Neuronal stem cell (in vitro differentiated cells): ENCODE measurements at regions not wholly inside any gene's neighbourhood (a gene's known extent, or its start where the extent isn't known, plus 50 kb on each side); places are given as distances from the start of the nearest gene placed in this dataset.

Experiments used
- DNase-seq: peaks from one replicate; pipeline ENCODE4 v3.0.0-alpha.2; 2013; ENCODE audit warnings: low spot score
- H2AFZ ChIP-seq: one replicate; pipeline ENCODE4 v1.6.1; 2013; ENCODE audit warnings: mild to moderate bottlenecking, low read length, inconsistent platforms
- H2AK5ac ChIP-seq: 2 replicates; pipeline ENCODE4 v1.6.1; 2013; ENCODE audit warnings: low read depth, mild to moderate bottlenecking, inconsistent platforms, low read length, moderate library complexity, mixed read lengths
- H2BK120ac ChIP-seq: 2 replicates; pipeline ENCODE4 v1.6.1; 2013; ENCODE audit warnings: low read depth, mild to moderate bottlenecking, inconsistent platforms, low read length, moderate library complexity, mixed read lengths
- H2BK12ac ChIP-seq: one replicate; pipeline ENCODE4 v1.6.1; 2013; ENCODE audit warnings: low read length, inconsistent platforms
- H2BK15ac ChIP-seq: 2 replicates; pipeline ENCODE4 v1.6.1; 2013; ENCODE audit warnings: mild to moderate bottlenecking, low read length, inconsistent platforms, mixed read lengths
- H2BK5ac ChIP-seq: one replicate; pipeline ENCODE4 v1.6.1; 2013; ENCODE audit warnings: inconsistent platforms, mild to moderate bottlenecking, low read length, moderate library complexity
- H3K14ac ChIP-seq: one replicate; pipeline ENCODE4 v1.6.1; 2013; ENCODE audit warnings: low read length, inconsistent platforms
- H3K18ac ChIP-seq: 2 replicates; pipeline ENCODE4 v1.6.1; 2013; ENCODE audit warnings: low read length, inconsistent platforms
- H3K23ac ChIP-seq: 2 replicates; pipeline ENCODE4 v1.6.1; 2013; ENCODE audit warnings: low read depth, mild to moderate bottlenecking, mixed read lengths, low read length, inconsistent platforms; ENCODE audit not compliant: poor library complexity
- H3K27ac ChIP-seq: replicated peaks from 3 replicates; pipeline ENCODE4 v1.5.1; 2013; ENCODE audit warnings: low read length, inconsistent platforms
- H3K27me3 ChIP-seq, 3 experiments: 2 replicates each; pipeline ENCODE4 v1.6.1; 2013; ENCODE audit warnings: low read length in 3 of 3, mild to moderate bottlenecking in 2 of 3, inconsistent platforms in 1 of 3, low read depth in 1 of 3, mixed read lengths in 1 of 3, moderate library complexity in 1 of 3; ENCODE audit not compliant: control insufficient read depth in 3 of 3, insufficient read depth in 3 of 3
- H3K36me3 ChIP-seq, 2 donors: replicated peaks in 1 of 2; 2 replicates each; pipeline ENCODE4 v1.6.1; 2013; ENCODE audit warnings: low read length in 2 of 2; ENCODE audit not compliant: control insufficient read depth in 2 of 2, insufficient read depth in 2 of 2
- H3K4ac ChIP-seq: 2 replicates; pipeline ENCODE4 v1.6.1; 2013; ENCODE audit warnings: inconsistent platforms, mild to moderate bottlenecking, low read length, moderate library complexity
- H3K4me1 ChIP-seq, 2 donors: 1 replicate in 1 of 2; 2 replicates in 1 of 2; pipeline ENCODE4 v1.6.1; 2013; ENCODE audit warnings: low read length in 2 of 2, low read depth in 1 of 2; ENCODE audit not compliant: control insufficient read depth in 2 of 2, insufficient read depth in 1 of 2
- H3K4me2 ChIP-seq: one replicate; pipeline ENCODE4 v1.6.1; 2013; ENCODE audit warnings: mild to moderate bottlenecking, low read length, inconsistent platforms; ENCODE audit not compliant: insufficient read depth, poor library complexity, severe bottlenecking
- H3K4me3 ChIP-seq, 2 donors: 2 replicates each; pipeline ENCODE4 v1.5.1; 2013; ENCODE audit warnings: low read length in 2 of 2, mild to moderate bottlenecking in 2 of 2, inconsistent platforms in 1 of 2, moderate library complexity in 1 of 2
- H3K79me1 ChIP-seq: one replicate; pipeline ENCODE4 v1.6.1; 2013; ENCODE audit warnings: low read depth, mild to moderate bottlenecking, inconsistent platforms, low read length, moderate library complexity
- H3K9ac ChIP-seq: one replicate; pipeline ENCODE4 v1.6.1; 2013; ENCODE audit warnings: mild to moderate bottlenecking, low read depth, low read length, inconsistent platforms; ENCODE audit not compliant: poor library complexity
- H3K9me3 ChIP-seq, 2 donors: replicated peaks in 1 of 2; 2 replicates each; pipeline versions ENCODE3 to v1.6.1; 2013; ENCODE audit warnings: low read length in 2 of 2, mild to moderate bottlenecking in 2 of 2, inconsistent platforms in 1 of 2, low read depth in 1 of 2, mixed read lengths in 1 of 2, moderate library complexity in 1 of 2; ENCODE audit not compliant: control insufficient read depth in 2 of 2, insufficient read depth in 1 of 2
- H4K8ac ChIP-seq: one replicate; pipeline ENCODE4 v1.6.1; 2013; ENCODE audit warnings: low read depth, mild to moderate bottlenecking, inconsistent platforms, low read length, moderate library complexity
- H4K91ac ChIP-seq: one replicate; pipeline ENCODE4 v1.6.1; 2013; ENCODE audit warnings: low read length, low read depth, mild to moderate bottlenecking, inconsistent platforms; ENCODE audit not compliant: poor library complexity
- WGBS, 2 donors: extraction: QIAGEN DNeasy Blood & Tissue Kit; methylation state at CpG; one replicate each; pipeline ENCODE4 v1.1.7; 2013; ENCODE audit warnings: missing lambda C conversion rate in 2 of 2, mixed read lengths in 1 of 2; ENCODE audit not compliant: insufficient read length in 2 of 2, insufficient replicate concordance in 1 of 2; ENCODE audit errors: extremely low coverage in 2 of 2; 5-methylcytosine and 5-hydroxymethylcytosine counted together

DNA sequence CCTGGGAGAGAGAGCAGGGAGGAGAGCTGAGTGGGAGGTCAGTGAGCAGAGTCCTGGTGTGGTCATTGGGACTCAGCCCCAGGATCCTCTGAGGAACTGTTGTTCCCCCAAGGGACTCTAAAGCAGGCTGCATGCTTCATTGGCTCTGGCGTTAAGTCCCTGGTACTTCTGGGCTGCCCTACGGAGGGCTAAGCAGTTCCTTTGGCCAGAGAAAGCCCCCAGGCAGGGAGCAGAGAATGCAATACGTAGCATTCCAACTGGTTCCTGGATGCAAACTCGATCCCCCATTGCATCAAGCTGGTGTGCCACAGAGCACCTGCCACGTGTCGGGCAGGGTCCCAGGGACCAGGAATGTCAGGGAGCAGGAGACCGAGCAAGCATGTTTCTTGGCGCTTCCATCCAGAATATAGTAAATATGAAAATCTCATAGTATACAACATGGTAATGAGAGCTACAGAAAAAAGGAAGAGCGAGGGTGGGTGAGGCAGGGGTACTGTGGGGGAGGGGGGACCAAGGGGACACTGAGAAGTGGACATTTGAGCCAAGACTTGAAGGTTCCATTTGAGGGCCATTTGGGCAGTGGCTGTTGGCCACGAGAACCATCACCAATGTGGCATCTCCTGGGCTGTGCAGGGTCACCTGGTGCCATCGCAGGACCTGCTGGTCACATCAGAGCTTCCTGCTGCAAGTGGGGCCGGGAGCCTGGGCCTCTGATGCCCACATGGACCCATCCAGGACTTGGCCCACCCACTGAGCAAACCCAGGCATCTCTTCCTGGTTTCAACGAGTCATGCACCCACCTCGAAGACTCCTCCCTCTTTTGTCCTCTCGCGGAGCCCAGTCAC is 160.4 kb downstream of the ASB1 start:
- H4K91ac ChIP-seq = no peak overlapping the region
- peak overlapping the region; percentile 41 for H3K18ac ChIP-seq
- no peaks in the 10 kb centered on the region for H3K27me3 ChIP-seq
- no peak overlapping the region for H3K4me3 ChIP-seq
- no peak overlapping the region for H2BK12ac ChIP-seq
- DNase-seq = no peak
- no peak overlapping the region for H3K4ac ChIP-seq
- H2BK15ac ChIP-seq = no peak overlapping the region
- no peak overlapping the region for H3K23ac ChIP-seq
- H4K8ac ChIP-seq = no peak overlapping the region
- no peak overlapping the region for H2BK5ac ChIP-seq
- no peaks in the 10 kb centered on the region for H3K36me3 ChIP-seq
- peak overlapping the region; percentile 59 for H2AFZ ChIP-seq
- H3K14ac ChIP-seq = no peak overlapping the region
- peak overlapping the region; percentile 31 for H2AK5ac ChIP-seq
- H3K9ac ChIP-seq = no peak overlapping the region
- peak overlapping the region; percentile 78 for H3K27ac ChIP-seq
- WGBS, 2 donors = no CpG with 5 or more reads among the region's 16 CpGs
- no peaks in the 10 kb centered on the region for H3K9me3 ChIP-seq
- H3K79me1 ChIP-seq = no peaks in the 10 kb centered on the region
- H3K4me1 ChIP-seq = peaks cover 3 to 10% of the 10 kb centered on the region in 2 donors
- no peak overlapping the region for H3K4me2 ChIP-seq
- no peak overlapping the region for H2BK120ac ChIP-seq

DNA sequence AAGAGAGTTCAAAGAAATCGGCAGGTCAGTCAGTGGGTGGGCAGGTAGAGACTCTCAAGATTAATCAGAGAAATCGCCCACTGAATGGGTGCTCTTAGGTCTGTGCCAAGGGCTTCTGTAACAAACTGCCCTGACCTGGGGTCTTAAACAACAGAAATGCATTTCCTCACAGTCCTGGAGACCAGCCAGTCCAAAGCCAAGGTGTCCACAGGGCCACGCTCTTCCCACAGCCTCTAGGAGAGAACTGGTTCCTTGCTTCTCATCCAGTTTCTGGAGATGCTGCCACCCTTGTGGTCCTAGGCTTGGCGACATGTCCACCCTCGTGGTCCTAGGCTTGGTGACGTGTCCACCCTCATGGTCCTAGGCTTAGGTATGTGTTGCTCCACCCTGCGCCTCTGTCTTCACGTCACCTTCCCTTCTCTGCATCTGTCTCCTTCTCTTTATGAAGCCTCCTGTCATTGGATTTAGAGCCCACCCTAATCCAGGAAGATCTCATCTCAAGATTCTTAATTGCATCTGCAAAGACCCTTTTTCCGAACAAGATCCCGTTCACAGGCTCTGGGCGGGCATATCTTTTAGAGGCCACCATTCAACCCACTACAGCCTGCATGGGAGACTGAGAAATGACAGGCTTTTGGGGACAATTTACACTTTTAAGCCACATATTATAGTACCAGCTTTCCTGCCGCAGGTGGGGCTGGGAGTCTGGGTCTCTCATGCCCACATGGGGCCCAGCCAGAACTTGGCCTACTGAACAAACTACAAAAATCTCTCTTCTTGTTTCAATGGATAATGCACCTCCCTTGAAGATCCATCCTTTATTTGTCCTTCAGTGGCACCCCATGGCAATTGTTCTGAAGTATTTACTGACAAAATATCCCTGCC is 161.3 kb downstream of the ASB1 start:
- H3K4me1 ChIP-seq = peaks cover 3 to 10% of the 10 kb centered on the region in 2 donors
- H3K23ac ChIP-seq = no peak overlapping the region
- no peak overlapping the region for H3K4ac ChIP-seq
- no peak overlapping the region for H3K27ac ChIP-seq
- H2BK120ac ChIP-seq = no peak overlapping the region
- no CpG with 5 or more reads among the region's 12 CpGs for WGBS, 2 donors
- no peak overlapping the region for H3K4me3 ChIP-seq
- peak overlapping the region; percentile 61 for H3K18ac ChIP-seq
- no peak overlapping the region for H3K4me2 ChIP-seq
- H3K79me1 ChIP-seq = no peaks in the 10 kb centered on the region
- no peak overlapping the region for H2BK5ac ChIP-seq
- no peak for DNase-seq
- no peak overlapping the region for H4K91ac ChIP-seq
- H3K9me3 ChIP-seq = no peaks in the 10 kb centered on the region
- H4K8ac ChIP-seq = no peak overlapping the region
- H3K36me3 ChIP-seq = no peaks in the 10 kb centered on the region
- H3K14ac ChIP-seq = no peak overlapping the region
- H2BK15ac ChIP-seq = no peak overlapping the region
- H2AK5ac ChIP-seq = peak overlapping the region; percentile 31
- no peak overlapping the region for H2BK12ac ChIP-seq
- no peak overlapping the region for H2AFZ ChIP-seq
- H3K27me3 ChIP-seq = no peaks in the 10 kb centered on the region
- no peak overlapping the region for H3K9ac ChIP-seq

DNA sequence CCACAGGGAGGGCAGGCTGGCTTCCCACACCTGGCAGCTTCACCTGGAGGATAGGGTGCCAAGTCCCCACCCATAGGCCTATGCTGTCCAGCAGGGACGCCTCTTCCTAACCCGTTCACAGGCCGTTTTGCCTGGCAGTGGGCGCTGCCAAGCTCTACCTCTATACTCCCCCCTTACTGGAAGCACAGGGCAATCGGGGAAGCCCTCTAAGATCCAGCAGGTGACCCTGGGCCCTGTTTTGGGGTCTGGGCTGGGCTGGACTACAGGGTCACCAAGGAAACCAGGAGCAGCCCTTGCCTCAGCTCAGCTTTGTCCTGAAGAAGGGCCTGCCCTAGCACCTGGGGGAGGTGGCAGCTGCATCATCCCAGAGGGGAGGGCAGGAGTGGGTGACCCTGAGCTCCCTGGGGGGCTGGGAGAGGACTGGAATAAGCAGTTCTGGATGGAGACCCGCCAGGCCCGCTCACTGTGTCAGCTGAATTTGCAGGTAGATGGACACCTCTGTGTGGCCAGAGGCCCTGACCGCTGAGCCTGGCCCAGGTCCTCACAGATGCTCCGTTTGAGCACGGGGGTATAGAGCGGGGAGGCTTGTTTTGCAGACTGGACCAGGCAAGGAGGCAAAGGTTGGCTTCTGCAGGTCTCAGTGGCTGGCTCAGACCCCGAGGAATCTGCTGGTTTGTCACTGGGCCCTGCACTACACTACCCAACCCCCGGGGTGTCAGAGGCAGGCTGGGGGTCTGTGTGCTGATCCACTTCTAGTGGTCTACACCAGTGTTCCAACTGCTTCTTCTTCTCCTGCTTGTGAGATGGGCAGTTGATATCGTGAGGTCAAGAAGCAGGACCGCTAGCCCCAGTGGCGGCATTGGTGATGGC is 163.1 kb downstream of the ASB1 start:
- no peaks in the 10 kb centered on the region for H3K27me3 ChIP-seq
- no CpG with 5 or more reads among the region's 16 CpGs for WGBS, 2 donors
- no peak overlapping the region for H3K18ac ChIP-seq
- no peak overlapping the region for H4K8ac ChIP-seq
- H2BK120ac ChIP-seq = no peak overlapping the region
- no peak overlapping the region for H3K4me3 ChIP-seq
- H2AK5ac ChIP-seq = peak overlapping the region; percentile 22
- H2BK12ac ChIP-seq = no peak overlapping the region
- no peaks in the 10 kb centered on the region for H3K79me1 ChIP-seq
- H3K4me1 ChIP-seq = peaks cover 3 to 7% of the 10 kb centered on the region in 2 donors
- no peak overlapping the region for H2BK15ac ChIP-seq
- no peak overlapping the region for H2BK5ac ChIP-seq
- no peak for DNase-seq
- H3K23ac ChIP-seq = no peak overlapping the region
- no peak overlapping the region for H2AFZ ChIP-seq
- H3K4me2 ChIP-seq = no peak overlapping the region
- H3K36me3 ChIP-seq = no peaks in the 10 kb centered on the region
- no peaks in the 10 kb centered on the region for H3K9me3 ChIP-seq
- no peak overlapping the region for H3K27ac ChIP-seq
- H3K4ac ChIP-seq = no peak overlapping the region
- peak overlapping the region; percentile 10 for H3K14ac ChIP-seq
- no peak overlapping the region for H4K91ac ChIP-seq
- H3K9ac ChIP-seq = no peak overlapping the region
